PC-9 (cell line): ENCODE measurements at regions not wholly inside any gene's neighbourhood (a gene's known extent, or its start where the extent isn't known, plus 50 kb on each side); places are given as distances from the start of the nearest gene placed in this dataset.

Experiments used
- BruUV-seq: library from RNA; stranded (reverse); fragments of 400-500 nt; replicated peaks from 2 replicates; lab custom pipeline; 2021; lab: Mats Ljungman, UMichigan
- CTCF ChIA-PET: fragments of 300-600 bp; sonication (Branson Sonifier 250); formaldehyde crosslinking; loops from one replicate; lab custom pipeline; 2022; ENCODE audit warnings: antibody characterized with exemption; lab: Charles Lee
- POLR2A ChIA-PET: fragments of 300-600 bp; sonication (Branson Sonifier 250); formaldehyde crosslinking; loops from one replicate; lab custom pipeline; 2022; ENCODE audit warnings: antibody characterized with exemption; ENCODE audit not compliant: unreplicated experiment; lab: Charles Lee
- DNase-seq, 2 experiments: peaks; one replicate each; pipeline versions ENCODE4 v3.0.0 to v3.0.0-alpha.2; 2015 to 2022; ENCODE audit warnings: mixed read lengths in 1 of 2
- H2AFZ ChIP-seq: fragments of 200-600 bp; sonication (generic); 2 replicates; pipeline ENCODE4 v1.8.1; 2017; ENCODE audit warnings: antibody characterized with exemption
- H3F3A ChIP-seq: fragments of 200-600 bp; sonication (generic); 2 replicates; pipeline ENCODE4 v1.8.1; 2017; ENCODE audit warnings: antibody characterized with exemption, mild to moderate bottlenecking, low read depth; ENCODE audit not compliant: insufficient read depth
- H3K27ac ChIP-seq: fragments of 200-600 bp; sonication (generic); 2 replicates; pipeline ENCODE4 v1.6.1; 2016; ENCODE audit warnings: mixed run types
- H3K27me3 ChIP-seq: fragments of 200-600 bp; sonication (generic); 2 replicates; pipeline ENCODE4 v1.6.1; 2016; ENCODE audit warnings: low read depth, mixed run types; ENCODE audit not compliant: insufficient read depth
- H3K36me3 ChIP-seq: fragments of 200-600 bp; sonication (generic); 2 replicates; pipeline ENCODE4 v1.6.1; 2016; ENCODE audit warnings: low read depth, mixed run types
- H3K4me1 ChIP-seq: fragments of 200-600 bp; sonication (generic); replicated peaks from 2 replicates; pipeline ENCODE4 v1.6.1; 2016; ENCODE audit warnings: mixed run types; ENCODE audit not compliant: insufficient read depth
- H3K4me2 ChIP-seq: fragments of 200-600 bp; sonication (generic); 2 replicates; pipeline ENCODE4 v1.6.1; 2017; ENCODE audit warnings: mixed run types
- H3K4me3 ChIP-seq: fragments of 200-600 bp; sonication (generic); 2 replicates; pipeline ENCODE4 v1.6.1; 2016; ENCODE audit warnings: mixed run types
- H3K79me2 ChIP-seq: fragments of 200-600 bp; sonication (generic); 2 replicates; pipeline ENCODE4 v1.6.1; 2017; ENCODE audit warnings: low read depth, mixed run types
- H3K9me2 ChIP-seq: fragments of 200-600 bp; sonication (generic); 2 replicates; pipeline ENCODE4 v1.8.1; 2017; ENCODE audit warnings: mild to moderate bottlenecking; ENCODE audit not compliant: insufficient read depth
- H3K9me3 ChIP-seq: fragments of 200-600 bp; sonication (generic); 2 replicates; pipeline ENCODE4 v1.8.1; 2016; ENCODE audit warnings: low read depth; ENCODE audit not compliant: insufficient read depth
- H4K20me1 ChIP-seq: fragments of 200-600 bp; sonication (generic); 2 replicates; pipeline ENCODE4 v1.8.1; 2017; ENCODE audit not compliant: insufficient read depth
- EZH2 ChIP-seq: fragments of 200-600 bp; sonication (generic); IDR thresholded peaks from 2 replicates; pipeline ENCODE4 v1.8.0; 2017; ENCODE audit warnings: antibody characterized with exemption, low read depth
- intact Hi-C: fragments of 100-400 bp; cut with micrococcal nuclease; formaldehyde crosslinking; loops from one replicate; pipeline ENCODE4 v1.10.0; 2022; ENCODE audit not compliant: unreplicated experiment
- TF ChIP-seq, protein P1 (sequence below): fragments of 200-600 bp; sonication (generic); conservative IDR thresholded peaks from 2 replicates; pipeline ENCODE4 v1.6.1; 2017; ENCODE audit warnings: mixed run types, antibody characterized with exemption, mild to moderate bottlenecking, moderate library complexity

DNA sequence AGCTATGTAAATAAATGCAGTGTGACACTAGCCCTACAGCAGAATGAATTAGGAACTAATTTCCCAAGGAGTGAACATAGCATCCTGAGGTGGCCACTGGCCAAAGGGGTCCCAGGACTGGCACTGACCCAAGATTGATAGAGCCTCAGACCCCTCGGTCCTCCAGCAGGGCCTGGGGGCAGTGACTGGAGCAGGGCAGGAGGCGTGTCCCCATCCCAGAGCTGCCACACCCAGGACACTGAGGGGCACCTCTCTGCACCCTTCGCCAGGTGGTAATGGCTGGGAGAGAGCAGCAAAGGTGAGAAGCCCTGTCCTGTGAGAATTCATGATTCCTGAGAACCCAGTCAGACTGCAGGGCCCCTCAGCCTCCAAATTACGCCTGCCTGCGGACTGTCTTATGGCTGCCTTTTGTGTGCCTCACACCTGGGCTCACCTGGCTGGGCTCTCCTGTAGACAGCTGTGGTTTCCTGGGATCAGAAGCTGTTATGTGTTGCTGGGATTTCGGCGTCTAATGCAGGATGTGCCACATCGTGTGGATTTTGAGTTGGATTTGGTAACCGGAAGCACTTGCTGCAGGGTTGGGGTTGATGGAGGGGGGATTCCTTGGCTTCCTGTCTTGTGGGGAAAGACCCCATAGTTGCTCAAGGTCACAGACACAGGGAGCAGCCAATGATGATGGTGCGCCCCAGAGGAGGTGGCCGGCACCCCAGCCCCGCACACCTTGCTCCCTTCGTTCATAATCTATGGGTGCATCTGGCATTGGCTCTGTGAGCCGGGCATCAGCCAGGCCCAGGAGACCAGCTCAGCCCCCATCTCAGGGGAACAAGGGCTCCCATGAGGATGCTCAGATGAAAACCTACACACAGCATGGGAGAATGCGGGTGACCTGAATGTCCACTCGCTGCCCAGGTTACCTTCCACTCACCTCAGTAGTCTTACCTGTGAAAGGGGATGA, 582.9 kb downstream of the BRD1 start:
- Histone ChIP-seq H3K36me3 (no peaks in the 10 kb centered on the region), H3K4me1 (no peaks in the 10 kb centered on the region), H3K4me3 (no peak overlapping the region), H3K79me2 (no peaks in the 10 kb centered on the region), H3K9me3 (no peaks in the 10 kb centered on the region), H4K20me1 (peaks cover 8% of the 10 kb centered on the region), H3K27me3 (peaks cover 77% of the 10 kb centered on the region), H3K4me2 (no peak overlapping the region), H3K9me2 (no peaks in the 10 kb centered on the region), H3K27ac (no peak overlapping the region), H2AFZ (no peak overlapping the region), H3F3A (no peaks in the 10 kb centered on the region)
- no TSS peak for BruUV-seq
- no peak for DNase-seq
- TF ChIP-seq EZH2: no peak
- TF ChIP-seq, protein P1, sequence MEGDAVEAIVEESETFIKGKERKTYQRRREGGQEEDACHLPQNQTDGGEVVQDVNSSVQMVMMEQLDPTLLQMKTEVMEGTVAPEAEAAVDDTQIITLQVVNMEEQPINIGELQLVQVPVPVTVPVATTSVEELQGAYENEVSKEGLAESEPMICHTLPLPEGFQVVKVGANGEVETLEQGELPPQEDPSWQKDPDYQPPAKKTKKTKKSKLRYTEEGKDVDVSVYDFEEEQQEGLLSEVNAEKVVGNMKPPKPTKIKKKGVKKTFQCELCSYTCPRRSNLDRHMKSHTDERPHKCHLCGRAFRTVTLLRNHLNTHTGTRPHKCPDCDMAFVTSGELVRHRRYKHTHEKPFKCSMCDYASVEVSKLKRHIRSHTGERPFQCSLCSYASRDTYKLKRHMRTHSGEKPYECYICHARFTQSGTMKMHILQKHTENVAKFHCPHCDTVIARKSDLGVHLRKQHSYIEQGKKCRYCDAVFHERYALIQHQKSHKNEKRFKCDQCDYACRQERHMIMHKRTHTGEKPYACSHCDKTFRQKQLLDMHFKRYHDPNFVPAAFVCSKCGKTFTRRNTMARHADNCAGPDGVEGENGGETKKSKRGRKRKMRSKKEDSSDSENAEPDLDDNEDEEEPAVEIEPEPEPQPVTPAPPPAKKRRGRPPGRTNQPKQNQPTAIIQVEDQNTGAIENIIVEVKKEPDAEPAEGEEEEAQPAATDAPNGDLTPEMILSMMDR: no peak
- intact Hi-C loops: no loop called here
- CTCF ChIA-PET: no interaction called here
- POLR2A ChIA-PET: no interaction called here

DNA sequence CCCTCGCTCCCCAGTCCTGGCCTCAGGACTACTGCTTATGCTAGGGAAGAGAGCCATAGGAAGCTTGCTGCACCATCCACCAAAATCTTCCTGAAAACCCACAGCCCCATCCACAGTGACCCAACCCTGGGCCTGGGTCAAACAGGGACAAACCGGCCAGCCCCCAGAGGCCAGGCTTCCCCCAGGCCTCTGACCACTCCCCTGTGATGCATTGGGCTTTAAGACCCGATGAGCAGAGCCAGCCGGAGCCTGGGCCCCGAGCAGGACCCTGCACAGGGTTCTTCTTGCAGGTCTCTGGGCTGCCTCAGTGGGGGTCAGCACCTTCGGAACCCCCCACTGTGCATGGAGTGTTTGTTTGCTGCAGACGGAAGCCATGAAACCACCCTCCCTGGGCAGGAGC, 583.7 kb downstream of the BRD1 start:
- POLR2A ChIA-PET: no interaction called here
- no TSS peak for BruUV-seq

DNA sequence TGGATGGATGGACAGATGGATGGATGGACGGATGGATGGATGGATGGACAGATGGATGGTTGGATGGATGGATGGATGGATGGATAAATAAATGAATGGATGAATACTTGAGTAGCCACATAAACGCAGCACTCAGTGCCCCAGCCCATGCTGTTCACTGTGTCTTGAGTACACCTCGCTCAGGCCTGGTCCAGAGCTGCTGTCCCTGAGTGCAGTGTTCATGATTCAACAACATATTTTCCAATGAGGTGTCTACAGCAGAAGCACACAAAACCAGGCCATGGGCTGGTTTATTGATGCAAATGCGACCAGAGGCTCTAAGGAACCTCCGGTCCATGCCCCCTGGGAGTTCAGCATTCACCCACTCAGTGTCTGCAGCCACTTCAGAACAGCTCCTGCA, 584.3 kb downstream of the BRD1 start:
- Histone ChIP-seq H3K4me3 (no peak overlapping the region), H3K36me3 (no peaks in the 10 kb centered on the region), H3K9me2 (no peaks in the 10 kb centered on the region), H3K9me3 (no peaks in the 10 kb centered on the region), H3K27ac (no peak overlapping the region), H3K4me1 (no peaks in the 10 kb centered on the region), H3K27me3 (peaks cover 77% of the 10 kb centered on the region), H3F3A (no peaks in the 10 kb centered on the region), H2AFZ (no peak overlapping the region), H3K79me2 (no peaks in the 10 kb centered on the region), H3K4me2 (no peak overlapping the region), H4K20me1 (peaks cover 8% of the 10 kb centered on the region; the same call in 1 of the 2 replicates)
- no TSS peak for BruUV-seq
- DNase-seq: no peak
- ChIA-PET POLR2A (no interaction called here), CTCF (no interaction called here)
- intact Hi-C loops: no loop called here
- TF ChIP-seq, protein P1: no peak
- TF ChIP-seq EZH2: no peak

More for the DNA sequence above, 583.7 kb downstream of the BRD1 start:
- intact Hi-C loops: no loop called here
- DNase-seq: no peak
- Histone ChIP-seq H3F3A (no peaks in the 10 kb centered on the region), H4K20me1 (peaks cover 8% of the 10 kb centered on the region; the same call in 1 of the 2 replicates), H3K36me3 (no peaks in the 10 kb centered on the region), H3K4me2 (no peak overlapping the region), H3K4me3 (no peak overlapping the region), H3K27ac (no peak overlapping the region), H2AFZ (no peak overlapping the region), H3K27me3 (peaks cover 77% of the 10 kb centered on the region), H3K4me1 (no peaks in the 10 kb centered on the region), H3K79me2 (no peaks in the 10 kb centered on the region), H3K9me3 (no peaks in the 10 kb centered on the region), H3K9me2 (no peaks in the 10 kb centered on the region)
- CTCF ChIA-PET: no interaction called here
- TF ChIP-seq, protein P1: no peak
- TF ChIP-seq EZH2: no peak
